Prostate gland (tissue), 2 donors: ENCODE measurements at regions not wholly inside any gene's neighbourhood (a gene's known extent, or its start where the extent isn't known, plus 50 kb on each side); places are given as distances from the start of the nearest gene placed in this dataset.

Experiments
- POLR2A ChIP-seq: fragments of 450-650 bp; IDR thresholded peaks from one replicate; pipeline ENCODE4 v1.6.1; 2016; ENCODE audit warnings: antibody characterized with exemption, mild to moderate bottlenecking
- TF ChIP-seq, protein P1 (sequence below), 4 experiments: fragments of 200-600 bp in 2 of 4; fragments of 450-650 bp in 2 of 4; sonication (generic) in 2 of 4; IDR thresholded peaks; 1 replicate in 3 of 4; 2 replicates in 1 of 4; pipeline ENCODE4 v1.5.1; 2016 to 2019; ENCODE audit warnings: antibody characterized with exemption in 4 of 4, mild to moderate bottlenecking in 2 of 4, moderate library complexity in 2 of 4

DNA sequence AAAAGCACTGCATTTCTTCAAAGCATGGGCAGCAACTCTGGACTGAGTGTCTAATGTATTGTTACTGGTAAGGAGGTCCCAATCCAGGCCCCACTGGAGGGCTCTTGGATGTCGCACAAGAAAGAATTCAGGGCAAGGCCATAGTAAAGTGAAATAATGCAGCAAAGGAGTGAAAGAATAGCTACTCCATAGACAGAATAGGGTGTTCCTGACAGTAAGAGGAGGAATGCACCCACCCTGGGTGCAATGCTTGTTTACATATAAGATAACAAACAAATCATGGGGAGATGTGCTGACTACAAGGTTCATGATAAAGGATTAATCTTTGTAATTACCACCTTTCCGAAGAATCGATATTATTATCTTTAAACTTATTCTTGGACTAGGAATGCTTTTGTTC is 58.8 kb upstream of the ABCC4 start:
- TF ChIP-seq, protein P1, sequence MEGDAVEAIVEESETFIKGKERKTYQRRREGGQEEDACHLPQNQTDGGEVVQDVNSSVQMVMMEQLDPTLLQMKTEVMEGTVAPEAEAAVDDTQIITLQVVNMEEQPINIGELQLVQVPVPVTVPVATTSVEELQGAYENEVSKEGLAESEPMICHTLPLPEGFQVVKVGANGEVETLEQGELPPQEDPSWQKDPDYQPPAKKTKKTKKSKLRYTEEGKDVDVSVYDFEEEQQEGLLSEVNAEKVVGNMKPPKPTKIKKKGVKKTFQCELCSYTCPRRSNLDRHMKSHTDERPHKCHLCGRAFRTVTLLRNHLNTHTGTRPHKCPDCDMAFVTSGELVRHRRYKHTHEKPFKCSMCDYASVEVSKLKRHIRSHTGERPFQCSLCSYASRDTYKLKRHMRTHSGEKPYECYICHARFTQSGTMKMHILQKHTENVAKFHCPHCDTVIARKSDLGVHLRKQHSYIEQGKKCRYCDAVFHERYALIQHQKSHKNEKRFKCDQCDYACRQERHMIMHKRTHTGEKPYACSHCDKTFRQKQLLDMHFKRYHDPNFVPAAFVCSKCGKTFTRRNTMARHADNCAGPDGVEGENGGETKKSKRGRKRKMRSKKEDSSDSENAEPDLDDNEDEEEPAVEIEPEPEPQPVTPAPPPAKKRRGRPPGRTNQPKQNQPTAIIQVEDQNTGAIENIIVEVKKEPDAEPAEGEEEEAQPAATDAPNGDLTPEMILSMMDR (IDR thresholded peaks at IDR 0.05): no peak
- TF ChIP-seq POLR2A: no peak
